Uterus (tissue), 3 donors: ENCODE measurements at regions not wholly inside any gene's neighbourhood (a gene's known extent, or its start where the extent isn't known, plus 50 kb on each side); places are given as distances from the start of the nearest gene placed in this dataset.

Experiments used
- DNase-seq, 2 donors: peaks; one replicate each; pipeline ENCODE4 v3.0.0-alpha.2; 2019 to 2020
- H3K27ac ChIP-seq, 2 donors: fragments of 200-600 bp; sonication (generic); 1 replicate in 1 of 2; 2 replicates in 1 of 2; pipeline ENCODE4 v1.5.1; 2016 to 2018
- H3K27me3 ChIP-seq, 2 donors: fragments of 200-600 bp; sonication (generic); one replicate each; pipeline ENCODE4 v1.5.1; 2018 to 2019; ENCODE audit warnings: control low read depth in 1 of 2
- H3K36me3 ChIP-seq, 2 donors: fragments of 200-600 bp; sonication (generic); one replicate each; pipeline ENCODE4 v1.5.1; 2019; ENCODE audit warnings: control low read depth in 1 of 2
- H3K4me1 ChIP-seq, 2 donors: fragments of 200-600 bp; sonication (generic); one replicate each; pipeline ENCODE4 v1.5.1; 2018 to 2019; ENCODE audit warnings: control low read depth in 1 of 2
- H3K4me3 ChIP-seq, 2 donors: fragments of 200-600 bp; sonication (generic); 1 replicate in 1 of 2; 2 replicates in 1 of 2; pipeline ENCODE4 v1.5.1; 2018 to 2019; ENCODE audit warnings: mild to moderate bottlenecking in 1 of 2
- H3K9me3 ChIP-seq, 2 donors: fragments of 200-600 bp; sonication (generic); one replicate each; pipeline ENCODE4 v1.5.1; 2019; ENCODE audit warnings: control low read depth in 1 of 2
- POLR2A ChIP-seq, 2 donors: fragments of 450-650 bp; IDR thresholded peaks; one replicate each; pipeline ENCODE4 v1.6.1; 2016; ENCODE audit warnings: antibody characterized with exemption in 2 of 2, mild to moderate bottlenecking in 1 of 2, moderate library complexity in 1 of 2
- intact Hi-C: fragments of 100-400 bp; cut with DNase I; formaldehyde crosslinking; loops from one replicate; pipeline ENCODE4 v1.15.1; 2023; ENCODE audit warnings: low total_unique reads
- TF ChIP-seq, protein P1 (sequence below), 4 experiments: fragments of 200-600 bp in 2 of 4; fragments of 450-650 bp in 2 of 4; sonication (generic) in 2 of 4; IDR thresholded peaks; one replicate each; pipeline ENCODE4 v1.5.1; 2016 to 2019; ENCODE audit warnings: antibody characterized with exemption in 4 of 4, mild to moderate bottlenecking in 2 of 4, moderate library complexity in 1 of 4
- donor health status: DM: yes; HTN: yes; CAD: no.

DNA sequence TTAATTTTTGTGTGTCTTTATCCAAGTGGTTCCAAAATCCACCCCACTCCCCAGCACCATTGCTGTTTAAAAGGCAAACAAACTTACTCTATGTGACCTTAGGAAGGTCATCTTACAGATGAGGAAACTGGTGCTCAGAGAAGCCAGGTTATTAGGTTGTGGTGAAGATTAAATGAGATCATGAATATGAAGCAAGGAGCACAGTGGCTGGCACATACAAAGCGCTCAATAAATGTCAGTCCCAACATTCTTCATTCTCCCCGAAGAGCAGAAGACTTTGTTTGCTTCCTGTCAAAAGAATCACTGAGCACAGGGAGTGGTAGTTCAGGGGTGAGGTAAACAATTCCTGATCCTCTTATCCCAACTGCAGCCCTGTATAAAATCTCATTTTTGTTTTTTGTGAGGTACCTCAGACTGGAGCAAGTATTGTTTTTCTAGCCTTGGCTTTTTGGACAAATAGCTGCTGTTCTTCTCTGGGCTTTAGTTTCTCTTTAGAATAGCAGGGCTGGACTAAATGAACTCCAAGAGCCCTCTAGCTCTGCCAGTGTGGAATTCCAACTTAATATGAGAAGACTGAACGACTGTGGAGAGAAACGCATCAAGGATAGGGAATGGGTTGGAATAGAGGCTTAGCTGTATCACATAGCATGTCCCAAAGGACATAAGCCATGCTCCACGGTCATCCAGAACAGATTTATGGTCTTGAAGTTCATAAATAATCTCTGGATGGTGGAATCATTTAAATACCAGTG lies 455.3 kb upstream of the USP24 start:
- Histone ChIP-seq H3K27ac (peak overlapping the region; percentile 54 to 76), H3K4me3 (no peak overlapping the region), H3K4me1 (no peaks in the 10 kb centered on the region), H3K27me3 (no peaks in the 10 kb centered on the region), H3K36me3 (no peaks in the 10 kb centered on the region), H3K9me3 (no peaks in the 10 kb centered on the region)
- intact Hi-C loops, result no loop called here
- TF ChIP-seq, protein P1, sequence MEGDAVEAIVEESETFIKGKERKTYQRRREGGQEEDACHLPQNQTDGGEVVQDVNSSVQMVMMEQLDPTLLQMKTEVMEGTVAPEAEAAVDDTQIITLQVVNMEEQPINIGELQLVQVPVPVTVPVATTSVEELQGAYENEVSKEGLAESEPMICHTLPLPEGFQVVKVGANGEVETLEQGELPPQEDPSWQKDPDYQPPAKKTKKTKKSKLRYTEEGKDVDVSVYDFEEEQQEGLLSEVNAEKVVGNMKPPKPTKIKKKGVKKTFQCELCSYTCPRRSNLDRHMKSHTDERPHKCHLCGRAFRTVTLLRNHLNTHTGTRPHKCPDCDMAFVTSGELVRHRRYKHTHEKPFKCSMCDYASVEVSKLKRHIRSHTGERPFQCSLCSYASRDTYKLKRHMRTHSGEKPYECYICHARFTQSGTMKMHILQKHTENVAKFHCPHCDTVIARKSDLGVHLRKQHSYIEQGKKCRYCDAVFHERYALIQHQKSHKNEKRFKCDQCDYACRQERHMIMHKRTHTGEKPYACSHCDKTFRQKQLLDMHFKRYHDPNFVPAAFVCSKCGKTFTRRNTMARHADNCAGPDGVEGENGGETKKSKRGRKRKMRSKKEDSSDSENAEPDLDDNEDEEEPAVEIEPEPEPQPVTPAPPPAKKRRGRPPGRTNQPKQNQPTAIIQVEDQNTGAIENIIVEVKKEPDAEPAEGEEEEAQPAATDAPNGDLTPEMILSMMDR (IDR thresholded peaks at IDR 0.05), result no peak
- TF ChIP-seq POLR2A (IDR thresholded peaks at IDR 0.05), result no peak
- DNase-seq, result no peak

DNA sequence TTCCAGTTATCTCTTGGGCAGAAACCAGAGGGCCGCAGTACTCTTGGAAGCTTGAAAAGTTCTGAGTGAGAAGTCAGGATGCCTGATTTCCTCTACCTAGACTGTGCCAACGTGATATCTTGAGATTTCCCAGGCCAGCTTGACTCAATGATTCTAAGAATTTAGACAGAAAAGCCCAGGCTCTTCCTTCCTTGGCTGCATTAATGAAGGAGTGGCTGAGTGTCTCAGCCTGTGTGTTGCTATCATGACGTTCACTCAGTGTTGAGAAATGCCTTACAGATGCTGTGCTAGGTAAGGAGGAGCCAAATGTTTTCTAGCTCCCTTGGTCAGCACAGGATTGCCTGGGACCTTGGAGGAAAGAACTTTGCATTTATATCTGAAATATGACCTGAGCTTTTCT lies 454.1 kb upstream of the USP24 start:
- H3K4me1 ChIP-seq, result no peaks in the 10 kb centered on the region
- H3K4me3 ChIP-seq, result no peak overlapping the region
- H3K27me3 ChIP-seq, result no peaks in the 10 kb centered on the region
- H3K9me3 ChIP-seq, result no peaks in the 10 kb centered on the region
- H3K27ac ChIP-seq, result peak overlapping the region; percentile 54 to 76
- intact Hi-C loops, result no loop called here
- TF ChIP-seq, protein P1 (IDR thresholded peaks at IDR 0.05), result no peak
- no peak for TF ChIP-seq POLR2A (IDR thresholded peaks at IDR 0.05)
- H3K36me3 ChIP-seq, result no peaks in the 10 kb centered on the region
- peak; percentile 46 to 61 for DNase-seq

DNA sequence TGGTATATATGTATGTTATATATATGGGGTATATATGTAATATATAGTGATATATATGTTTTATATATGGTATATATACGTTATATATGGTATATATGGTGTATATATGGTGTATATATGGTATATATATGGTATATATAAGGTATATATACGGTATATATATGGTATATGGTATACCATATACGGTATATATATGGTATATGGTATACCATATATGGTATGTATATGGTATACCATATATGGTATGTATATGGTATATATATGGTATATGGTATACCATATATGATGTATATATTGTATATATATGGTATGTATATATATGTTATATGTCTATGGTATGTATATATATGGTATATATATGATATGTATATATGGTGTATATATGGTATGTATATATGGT lies 447.7 kb upstream of the USP24 start:
- Histone ChIP-seq H3K27me3 (no peaks in the 10 kb centered on the region), H3K27ac (no peak overlapping the region), H3K4me1 (no peaks in the 10 kb centered on the region), H3K9me3 (no peaks in the 10 kb centered on the region), H3K4me3 (no peak overlapping the region), H3K36me3 (no peaks in the 10 kb centered on the region)
- no peak for DNase-seq
- intact Hi-C loops, result no loop called here
- TF ChIP-seq, protein P1 (IDR thresholded peaks at IDR 0.05), result no peak
- no peak for TF ChIP-seq POLR2A (IDR thresholded peaks at IDR 0.05)

DNA sequence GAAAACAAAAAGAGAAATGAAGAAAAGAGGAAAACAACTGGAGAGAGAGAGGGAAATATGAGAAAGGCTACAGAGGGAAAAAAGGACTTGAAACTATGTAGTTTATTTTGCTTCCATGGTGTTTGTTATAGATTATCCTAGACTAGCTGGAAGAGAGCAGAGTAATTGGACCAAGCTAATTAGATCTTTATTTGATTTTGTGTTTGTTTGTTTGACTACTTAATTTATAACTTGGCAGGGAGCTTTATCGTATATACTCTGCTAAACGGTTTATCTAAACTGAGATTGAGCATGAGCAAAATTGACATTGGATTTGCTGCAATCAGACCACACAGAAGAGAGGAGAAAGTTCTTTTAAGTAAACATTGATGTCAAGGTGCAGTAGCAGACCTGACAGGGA lies 443.8 kb upstream of the USP24 start:
- DNase-seq, result no peak
- no peaks in the 10 kb centered on the region for H3K9me3 ChIP-seq
- TF ChIP-seq POLR2A (IDR thresholded peaks at IDR 0.05), result no peak
- TF ChIP-seq, protein P1 (IDR thresholded peaks at IDR 0.05), result no peak
- H3K27me3 ChIP-seq, result no peaks in the 10 kb centered on the region
- no peak overlapping the region for H3K4me3 ChIP-seq
- intact Hi-C loops, result no loop called here
- no peaks in the 10 kb centered on the region for H3K36me3 ChIP-seq
- H3K4me1 ChIP-seq, result no peaks in the 10 kb centered on the region
- no peak overlapping the region for H3K27ac ChIP-seq

DNA sequence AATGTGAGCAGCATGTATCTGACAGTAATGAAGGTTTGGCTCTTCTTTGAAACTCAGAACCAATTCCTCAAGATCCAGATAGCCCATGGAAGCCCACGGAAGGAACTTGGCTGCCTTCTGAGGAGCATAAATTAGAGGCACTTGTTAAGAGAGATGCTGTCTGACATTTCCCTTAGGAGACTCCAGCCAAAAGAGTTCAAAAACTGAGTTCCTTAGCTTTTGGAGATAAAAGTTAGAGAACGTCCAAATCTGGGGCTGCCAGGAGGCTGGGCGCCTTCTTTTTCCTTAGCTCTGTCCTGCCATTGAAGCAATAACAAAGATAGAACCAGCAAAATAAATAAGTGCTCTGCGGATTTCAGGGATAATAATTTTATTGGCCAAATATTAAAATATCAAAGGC lies 439.6 kb upstream of the USP24 start:
- TF ChIP-seq, protein P1 (IDR thresholded peaks at IDR 0.05), result no peak
- no peak for TF ChIP-seq POLR2A (IDR thresholded peaks at IDR 0.05)

More for the DNA sequence above, 439.6 kb upstream of the USP24 start:
- peak overlapping the region; percentile 20 to 37 for H3K27ac ChIP-seq
- H3K4me3 ChIP-seq, result no peak overlapping the region
- DNase-seq, result peak; percentile 48
- H3K4me1 ChIP-seq, result no peaks in the 10 kb centered on the region
- intact Hi-C loops, result no loop called here
- no peaks in the 10 kb centered on the region for H3K27me3 ChIP-seq
- no peaks in the 10 kb centered on the region for H3K9me3 ChIP-seq
- H3K36me3 ChIP-seq, result no peaks in the 10 kb centered on the region
